ENCODE measurements at regions not wholly inside any gene's neighbourhood (a gene's known extent, or its start where the extent isn't known, plus 50 kb on each side); places are given as distances from the start of the nearest gene placed in this dataset.

- ChIA-PET CTCF (no interaction called here), POLR2A (no interaction called here)
- H3K4me3 ChIP-seq (ENCODE audit: low read depth, low read length): no peak overlapping the region
These were observed 526.9 kb downstream of the NPIPA7 start for GRCh38 chr16:16905850-16906249.

GRCh38 chr16:16907089-16907488, 528.1 kb downstream of the NPIPA7 start:
- Histone ChIP-seq H3K27ac (ENCODE audit: extremely low read depth, low read depth, low read length) (no peak overlapping the region), H3K4me1 (ENCODE audit: control insufficient read depth, insufficient read depth, low read length) (no peaks in the 10 kb centered on the region), H3K9me3 (ENCODE audit: control insufficient read depth, insufficient read depth, low read depth, low read length) (no peaks in the 10 kb centered on the region), H3K4me3 (ENCODE audit: low read depth, low read length) (no peak overlapping the region), H3K36me3 (ENCODE audit: control insufficient read depth in 2 of 2, insufficient read depth in 1 of 2, low read length in 2 of 2) (no peaks in the 10 kb centered on the region)
- ChIA-PET POLR2A (no interaction called here), CTCF (no interaction called here)
- no peak for TF ChIP-seq ZNF155 (tag by site-specific recombination; IDR thresholded peaks at IDR 0.05)
- TF ChIP-seq PRDM2 (tag by site-specific recombination; IDR thresholded peaks at IDR 0.05; ENCODE audit: borderline replicate concordance): no peak
- no peak for TF ChIP-seq KLF1 (tag by site-specific recombination; IDR thresholded peaks at IDR 0.05)
- no peak for TF ChIP-seq ZNF692 (tag by site-specific recombination; IDR thresholded peaks at IDR 0.05)
- TF ChIP-seq ZNF501 (tag by site-specific recombination; IDR thresholded peaks at IDR 0.05): no peak
- TF ChIP-seq ZNF391 (tag by site-specific recombination; IDR thresholded peaks at IDR 0.05; ENCODE audit: borderline replicate concordance, low read depth): no peak
- TF ChIP-seq ZNF423 (tag by site-specific recombination; IDR thresholded peaks at IDR 0.05): no peak
- TF ChIP-seq ZNF121 (tag by site-specific recombination; IDR thresholded peaks at IDR 0.05): no peak
- no peak for TF ChIP-seq ZNF211 (tag by site-specific recombination; IDR thresholded peaks at IDR 0.05; ENCODE audit: low read depth)
- TF ChIP-seq ZNF394 (tag by site-specific recombination; IDR thresholded peaks at IDR 0.05; ENCODE audit: borderline replicate concordance): no peak
- TF ChIP-seq ZNF830 (tag by site-specific recombination; IDR thresholded peaks at IDR 0.05; ENCODE audit: low read depth): no peak
- TF ChIP-seq ZNF292 (tag by site-specific recombination; IDR thresholded peaks at IDR 0.05; ENCODE audit: borderline replicate concordance, low read depth): no peak
- TF ChIP-seq ZNF354C (tag by site-specific recombination; IDR thresholded peaks at IDR 0.05; ENCODE audit: borderline replicate concordance, low read depth): no peak
- TF ChIP-seq BCL11B (tag by site-specific recombination; IDR thresholded peaks at IDR 0.05; ENCODE audit: low read depth): no peak
- TF ChIP-seq PRDM1 (tag by site-specific recombination; IDR thresholded peaks at IDR 0.05): no peak
- no peak for TF ChIP-seq ZNF514 (tag by site-specific recombination; IDR thresholded peaks at IDR 0.05)
- no peak for TF ChIP-seq ZNF202 (tag by site-specific recombination; IDR thresholded peaks at IDR 0.05; ENCODE audit: borderline replicate concordance)
- no peak for TF ChIP-seq GLI4 (tag by site-specific recombination; IDR thresholded peaks at IDR 0.05)
- no peak for TF ChIP-seq ZFP3 (tag by site-specific recombination; IDR thresholded peaks at IDR 0.05; ENCODE audit: low read depth)

More at GRCh38 chr16:16905850-16906249, 526.9 kb downstream of the NPIPA7 start:
- Histone ChIP-seq H3K27ac (ENCODE audit: extremely low read depth, low read depth, low read length) (no peak overlapping the region), H3K9me3 (ENCODE audit: control insufficient read depth, insufficient read depth, low read depth, low read length) (no peaks in the 10 kb centered on the region), H3K4me1 (ENCODE audit: control insufficient read depth, insufficient read depth, low read length) (no peaks in the 10 kb centered on the region), H3K36me3 (ENCODE audit: control insufficient read depth in 2 of 2, insufficient read depth in 1 of 2, low read length in 2 of 2) (no peaks in the 10 kb centered on the region)
- TF ChIP-seq ZNF791 (tag by site-specific recombination; IDR thresholded peaks at IDR 0.05): no peak
- no peak for TF ChIP-seq ZNF776 (tag by site-specific recombination; IDR thresholded peaks at IDR 0.05; ENCODE audit: borderline replicate concordance)
- no peak for TF ChIP-seq ZNF580 (tag by site-specific recombination; IDR thresholded peaks at IDR 0.05)

All from HEK293 (cell line).